Thyroid gland (tissue), 4 donors: ENCODE measurements at regions not wholly inside any gene's neighbourhood (a gene's known extent, or its start where the extent isn't known, plus 50 kb on each side); places are given as distances from the start of the nearest gene placed in this dataset.

Experiments
- POLR2A ChIP-seq, 2 donors: fragments of 450-650 bp; IDR thresholded peaks; one replicate each; pipeline ENCODE4 v1.6.1; 2017; ENCODE audit warnings: antibody characterized with exemption in 2 of 2, mild to moderate bottlenecking in 2 of 2, moderate library complexity in 1 of 2
- TF ChIP-seq, protein P1 (sequence below), 6 experiments: fragments of 200-600 bp in 3 of 6; fragments of 450-650 bp in 3 of 6; sonication (generic) in 3 of 6; IDR thresholded peaks; one replicate each; pipeline ENCODE4 v1.5.1; 2016 to 2019; ENCODE audit warnings: antibody characterized with exemption in 6 of 6, mild to moderate bottlenecking in 2 of 6, inconsistent platforms in 1 of 6, moderate library complexity in 1 of 6

DNA sequence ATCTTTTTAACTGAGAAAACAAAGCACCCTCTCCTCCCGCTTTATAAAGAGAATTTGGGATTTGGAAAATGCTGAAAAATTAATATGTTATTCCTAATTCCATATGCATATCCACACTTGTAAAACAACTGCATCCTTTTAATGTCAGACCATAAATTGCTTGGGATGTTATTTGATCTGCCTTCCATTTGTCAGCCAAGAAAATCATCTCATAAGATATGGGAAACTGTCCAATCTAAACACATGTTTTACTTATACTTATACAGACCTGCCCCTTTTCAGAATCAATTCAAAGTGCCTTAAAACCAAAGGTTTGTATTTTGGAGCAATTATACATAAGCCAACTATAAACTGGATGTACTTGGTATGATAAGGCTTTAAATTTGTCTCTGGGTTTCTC, 595.5 kb upstream of the PFKP start:
- TF ChIP-seq, protein P1, sequence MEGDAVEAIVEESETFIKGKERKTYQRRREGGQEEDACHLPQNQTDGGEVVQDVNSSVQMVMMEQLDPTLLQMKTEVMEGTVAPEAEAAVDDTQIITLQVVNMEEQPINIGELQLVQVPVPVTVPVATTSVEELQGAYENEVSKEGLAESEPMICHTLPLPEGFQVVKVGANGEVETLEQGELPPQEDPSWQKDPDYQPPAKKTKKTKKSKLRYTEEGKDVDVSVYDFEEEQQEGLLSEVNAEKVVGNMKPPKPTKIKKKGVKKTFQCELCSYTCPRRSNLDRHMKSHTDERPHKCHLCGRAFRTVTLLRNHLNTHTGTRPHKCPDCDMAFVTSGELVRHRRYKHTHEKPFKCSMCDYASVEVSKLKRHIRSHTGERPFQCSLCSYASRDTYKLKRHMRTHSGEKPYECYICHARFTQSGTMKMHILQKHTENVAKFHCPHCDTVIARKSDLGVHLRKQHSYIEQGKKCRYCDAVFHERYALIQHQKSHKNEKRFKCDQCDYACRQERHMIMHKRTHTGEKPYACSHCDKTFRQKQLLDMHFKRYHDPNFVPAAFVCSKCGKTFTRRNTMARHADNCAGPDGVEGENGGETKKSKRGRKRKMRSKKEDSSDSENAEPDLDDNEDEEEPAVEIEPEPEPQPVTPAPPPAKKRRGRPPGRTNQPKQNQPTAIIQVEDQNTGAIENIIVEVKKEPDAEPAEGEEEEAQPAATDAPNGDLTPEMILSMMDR (IDR thresholded peaks at IDR 0.05): no peak
- no peak for TF ChIP-seq POLR2A (IDR thresholded peaks at IDR 0.05)
